LNCaP clone FGC (cell line): ENCODE measurements at regions not wholly inside any gene's neighbourhood (a gene's known extent, or its start where the extent isn't known, plus 50 kb on each side); places are given as distances from the start of the nearest gene placed in this dataset.

Experiments used
- DNase-seq: peaks from one replicate; pipeline ENCODE4 v3.0.0-alpha.2; 2011; ENCODE audit warnings: low read depth
- H3K4me3 ChIP-seq: 2 replicates; pipeline ENCODE4 v1.5.1; 2011; ENCODE audit warnings: mild to moderate bottlenecking, low read depth, low read length, control low read depth
- TF ChIP-seq, protein P1 (sequence below): IDR thresholded peaks from 2 replicates; pipeline ENCODE4 v1.5.1; 2012; ENCODE audit warnings: mild to moderate bottlenecking; ENCODE audit not compliant: control insufficient read depth, insufficient read depth; ENCODE audit errors: extremely low read depth

DNA sequence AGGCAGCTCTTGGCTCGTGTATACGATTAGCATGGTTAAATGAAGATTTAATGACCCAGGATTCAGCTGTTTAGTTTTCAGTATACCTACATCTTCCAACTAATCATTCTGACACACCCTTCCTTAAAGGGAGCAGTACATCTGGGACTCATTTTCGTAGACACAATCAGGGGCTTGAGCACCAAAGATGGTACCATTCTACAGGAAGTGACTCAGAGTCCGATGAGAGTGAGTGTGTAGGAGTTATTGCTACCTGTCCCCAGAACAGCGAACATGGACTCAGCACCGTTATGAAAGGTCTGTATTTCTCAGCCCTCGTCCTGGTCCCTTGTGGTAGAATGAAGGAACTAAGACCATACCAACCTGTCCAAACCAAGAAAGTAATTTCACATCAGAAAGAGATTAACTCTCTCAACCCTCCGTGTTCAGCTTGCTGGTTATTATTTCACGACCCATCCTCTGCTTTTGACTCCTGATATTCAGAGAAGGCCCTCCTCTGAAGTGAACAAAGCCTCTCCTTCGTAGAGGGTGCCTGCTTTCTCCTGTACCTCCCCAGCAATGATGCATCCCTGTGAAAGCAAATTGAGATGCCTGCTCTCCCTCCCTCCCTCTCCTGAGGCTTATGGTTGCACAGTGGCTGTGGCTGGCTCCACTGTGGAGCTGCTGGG lies 214.8 kb downstream of the MTX2 start:
- no peak overlapping the region for H3K4me3 ChIP-seq
- TF ChIP-seq, protein P1, sequence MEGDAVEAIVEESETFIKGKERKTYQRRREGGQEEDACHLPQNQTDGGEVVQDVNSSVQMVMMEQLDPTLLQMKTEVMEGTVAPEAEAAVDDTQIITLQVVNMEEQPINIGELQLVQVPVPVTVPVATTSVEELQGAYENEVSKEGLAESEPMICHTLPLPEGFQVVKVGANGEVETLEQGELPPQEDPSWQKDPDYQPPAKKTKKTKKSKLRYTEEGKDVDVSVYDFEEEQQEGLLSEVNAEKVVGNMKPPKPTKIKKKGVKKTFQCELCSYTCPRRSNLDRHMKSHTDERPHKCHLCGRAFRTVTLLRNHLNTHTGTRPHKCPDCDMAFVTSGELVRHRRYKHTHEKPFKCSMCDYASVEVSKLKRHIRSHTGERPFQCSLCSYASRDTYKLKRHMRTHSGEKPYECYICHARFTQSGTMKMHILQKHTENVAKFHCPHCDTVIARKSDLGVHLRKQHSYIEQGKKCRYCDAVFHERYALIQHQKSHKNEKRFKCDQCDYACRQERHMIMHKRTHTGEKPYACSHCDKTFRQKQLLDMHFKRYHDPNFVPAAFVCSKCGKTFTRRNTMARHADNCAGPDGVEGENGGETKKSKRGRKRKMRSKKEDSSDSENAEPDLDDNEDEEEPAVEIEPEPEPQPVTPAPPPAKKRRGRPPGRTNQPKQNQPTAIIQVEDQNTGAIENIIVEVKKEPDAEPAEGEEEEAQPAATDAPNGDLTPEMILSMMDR = no peak
- DNase-seq = no peak

DNA sequence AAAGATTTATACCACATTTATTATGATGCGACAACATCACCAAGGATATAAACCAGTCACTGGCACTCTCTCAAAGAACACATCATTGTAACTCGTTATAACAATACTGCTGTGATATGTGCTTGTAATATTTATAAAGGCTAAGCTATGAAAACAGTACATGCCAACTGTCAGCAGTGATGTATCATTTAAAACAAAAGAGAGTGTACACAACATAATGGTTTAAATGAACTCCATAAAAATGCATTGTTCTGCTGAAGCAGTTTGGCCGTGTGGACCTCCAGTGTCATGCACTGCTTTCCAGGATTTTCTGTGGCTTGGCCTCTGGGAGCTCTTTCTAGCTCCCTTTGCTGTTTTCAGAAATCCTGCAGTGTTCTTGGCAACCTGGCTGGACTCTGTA lies 215.6 kb downstream of the MTX2 start:
- peak; percentile 95 for DNase-seq
- H3K4me3 ChIP-seq = no peak overlapping the region
- TF ChIP-seq, protein P1 = no peak

DNA sequence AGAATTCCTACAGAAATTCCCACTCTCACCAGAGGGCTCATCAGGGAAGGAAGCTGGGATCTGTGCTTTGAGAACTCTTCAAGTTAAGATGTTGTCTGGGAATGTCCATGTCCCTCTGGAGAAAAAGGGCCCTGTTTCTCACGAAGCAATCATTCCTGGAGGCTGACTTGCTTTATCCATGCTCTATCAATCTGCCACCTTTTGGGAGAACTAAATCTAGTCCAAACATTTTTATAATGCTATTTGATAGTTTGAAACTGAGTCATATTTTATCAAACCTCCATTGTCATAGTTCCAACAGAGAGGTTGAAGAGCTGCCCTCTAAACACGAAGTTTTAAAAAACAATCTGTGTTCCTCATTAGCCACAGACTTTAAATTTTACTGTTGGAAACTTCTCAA lies 219.2 kb downstream of the MTX2 start:
- H3K4me3 ChIP-seq = no peak overlapping the region
- no peak for DNase-seq
- TF ChIP-seq, protein P1 = no peak

DNA sequence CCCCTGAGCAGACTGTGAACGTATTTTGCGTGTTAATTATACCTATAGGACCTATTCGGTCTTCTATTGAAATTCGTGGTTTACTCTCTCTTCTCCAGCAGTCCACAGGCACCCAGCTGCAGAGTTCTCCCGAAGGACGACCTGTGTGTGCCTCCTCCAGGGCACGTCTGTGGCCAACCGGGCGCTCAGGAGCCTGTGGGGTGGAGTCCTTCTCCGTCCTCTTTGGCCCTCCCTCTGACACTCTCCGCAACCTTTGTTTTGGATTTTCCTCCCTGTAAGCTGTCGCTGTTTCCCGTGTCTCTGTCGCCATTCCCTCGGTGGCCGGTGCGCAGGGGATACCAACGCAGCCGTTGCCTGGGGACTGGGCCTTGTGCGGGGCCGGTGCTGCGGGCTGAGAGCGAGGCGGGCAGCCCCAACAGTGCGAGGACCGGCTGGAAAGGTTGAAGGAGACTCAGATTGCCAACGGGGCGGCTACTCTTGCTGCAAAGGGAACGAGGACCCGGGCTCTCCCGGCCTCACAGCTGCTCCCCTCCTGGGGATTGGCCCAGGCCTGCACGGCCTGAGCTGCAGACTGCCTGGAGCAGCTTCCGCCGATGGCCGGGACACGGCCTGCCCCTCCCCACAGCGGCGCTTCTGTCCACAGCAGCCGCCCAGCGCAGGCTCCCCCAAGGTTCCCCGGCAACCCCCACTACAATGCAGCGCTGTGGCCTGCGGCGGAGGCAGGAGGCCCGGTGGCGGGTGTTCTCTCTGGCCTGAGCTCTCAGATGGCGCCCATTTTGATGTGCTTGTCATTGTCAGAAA lies 221.0 kb downstream of the MTX2 start:
- no peak overlapping the region for H3K4me3 ChIP-seq
- DNase-seq = no peak
- TF ChIP-seq, protein P1 = no peak

DNA sequence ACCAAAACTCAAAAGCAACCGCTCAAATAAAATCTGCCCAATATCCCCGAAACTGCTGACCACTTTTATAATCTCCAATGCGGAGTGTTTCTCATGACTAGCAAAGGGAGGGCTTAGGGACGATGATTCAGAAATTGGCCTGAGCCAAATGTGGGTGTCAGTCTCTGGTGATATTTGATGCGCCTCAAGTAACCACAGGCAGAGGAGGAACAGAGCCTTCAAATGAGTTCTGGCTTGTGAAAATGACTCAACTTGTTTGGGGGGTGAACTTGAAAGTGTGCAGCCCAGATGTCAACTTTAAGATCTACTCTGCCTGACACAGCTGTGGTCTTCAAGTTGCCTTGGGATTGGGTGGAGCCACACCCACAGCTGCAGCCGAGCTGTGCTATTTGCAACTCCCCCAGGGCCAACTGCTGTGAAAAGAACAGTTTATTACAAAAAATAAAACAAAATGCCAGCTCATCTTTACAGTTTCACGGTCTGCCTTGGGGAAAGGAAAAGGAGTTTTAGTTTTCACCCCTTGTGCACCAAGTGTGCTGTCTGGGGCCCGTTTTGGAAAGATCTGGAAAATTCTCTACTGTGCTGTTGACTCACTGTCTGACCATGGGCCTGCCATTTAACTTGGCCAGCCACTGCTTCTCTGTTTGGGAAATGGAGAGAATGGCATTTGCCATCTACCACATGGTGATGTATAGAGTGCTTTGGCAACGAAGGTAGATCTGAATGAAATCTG lies 222.1 kb downstream of the MTX2 start:
- TF ChIP-seq, protein P1 = no peak
- no peak for DNase-seq
- H3K4me3 ChIP-seq = no peak overlapping the region

DNA sequence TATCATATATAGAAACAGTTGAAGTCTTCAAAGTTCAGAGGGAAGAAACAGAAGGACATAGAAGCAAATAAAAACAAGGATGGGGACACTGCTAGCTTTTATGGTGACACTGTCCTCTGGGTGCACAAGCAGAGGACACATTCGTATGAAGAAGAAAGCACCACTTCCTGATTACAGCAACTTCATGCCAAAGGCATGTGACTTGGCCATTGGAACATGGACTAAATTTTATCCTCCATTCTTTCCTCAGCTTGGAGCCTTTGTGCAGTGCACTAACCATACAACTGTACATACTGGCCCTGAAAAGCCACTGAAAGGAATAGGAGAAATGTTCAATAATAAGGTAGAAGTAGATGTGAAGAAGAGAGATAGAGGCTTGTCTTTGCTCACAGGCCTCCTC lies 223.3 kb downstream of the MTX2 start:
- H3K4me3 ChIP-seq = no peak overlapping the region
- TF ChIP-seq, protein P1 = no peak
- DNase-seq = no peak
